ENCODE measurements at regions not wholly inside any gene's neighbourhood (a gene's known extent, or its start where the extent isn't known, plus 50 kb on each side); places are given as distances from the start of the nearest gene placed in this dataset.

DNA sequence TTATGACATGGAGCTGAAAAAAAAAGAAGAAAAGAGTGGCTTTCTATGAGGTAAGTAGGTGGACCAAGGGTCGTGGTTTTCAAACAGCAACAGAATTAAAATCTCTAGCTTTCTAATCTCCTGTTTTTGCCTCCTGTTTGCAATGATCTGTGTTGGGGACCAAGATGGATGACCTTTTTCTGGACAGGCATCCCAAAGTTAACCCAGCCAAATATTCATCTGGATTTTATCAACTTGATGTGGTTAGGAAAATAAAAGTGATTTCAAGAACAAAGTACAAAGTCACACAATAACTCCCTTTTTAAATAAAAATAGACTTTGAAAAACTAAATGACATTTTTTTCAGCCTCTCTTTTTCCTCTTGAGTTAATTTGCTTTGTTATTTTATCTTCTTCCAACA lies 282.1 kb upstream of the PRDM1 start:
- no TSS peak for BruUV-seq (replicated peaks)
- no peaks in the 10 kb centered on the region for H3K79me2 ChIP-seq (ENCODE audit: insufficient read depth, low read length)
- 8% methylated on average over 1 of the region's 1 CpG for WGBS (ENCODE audit: low lambda C conversion rate)

More for the DNA sequence above, 282.1 kb upstream of the PRDM1 start:
- FAIRE-seq (no peak), DNase-seq (ENCODE audit: low spot score) (no peak), ATAC-seq (no peak)
- Histone ChIP-seq H3K27me3 (ENCODE audit: control insufficient read depth in 1 of 2, insufficient read depth in 2 of 2, low read length in 2 of 2) (no peaks in the 10 kb centered on the region), H3K27ac (ENCODE audit: extremely low read length, insufficient read depth, low read length) (no peak overlapping the region), H3K9ac (ENCODE audit: insufficient read depth, low read depth, low read length) (no peak overlapping the region), H4K20me1 (ENCODE audit: insufficient read depth, low read length) (no peaks in the 10 kb centered on the region), H3K36me3 (replicated peaks in 1 of 2; ENCODE audit: control insufficient read depth in 1 of 2, insufficient read depth in 2 of 2, low read length in 2 of 2) (no peaks in the 10 kb centered on the region), H3K4me1 (ENCODE audit: insufficient read depth, low read length) (no peaks in the 10 kb centered on the region), H3K9me3 (ENCODE audit: low read length) (no peaks in the 10 kb centered on the region), H3K4me3 (replicated peaks in 1 of 3; ENCODE audit: insufficient read depth in 1 of 3, low read depth in 2 of 3, low read length in 3 of 3) (no peak overlapping the region), H2AFZ (ENCODE audit: low read length) (no peak overlapping the region), H3K4me2 (ENCODE audit: low read depth, low read length) (no peak overlapping the region)
- CTCF ChIA-PET (ENCODE audit: low intra/inter-chr PET ratio, low total read pairs) = no interaction called here
- no peak for TF ChIP-seq GFI1 (CRISPR knock-in tag; IDR thresholded peaks at IDR 0.05; ENCODE audit: borderline replicate concordance)
- no peak for TF ChIP-seq TOPORS (CRISPR knock-in tag; IDR thresholded peaks at IDR 0.05)
- TF ChIP-seq, protein P1, sequence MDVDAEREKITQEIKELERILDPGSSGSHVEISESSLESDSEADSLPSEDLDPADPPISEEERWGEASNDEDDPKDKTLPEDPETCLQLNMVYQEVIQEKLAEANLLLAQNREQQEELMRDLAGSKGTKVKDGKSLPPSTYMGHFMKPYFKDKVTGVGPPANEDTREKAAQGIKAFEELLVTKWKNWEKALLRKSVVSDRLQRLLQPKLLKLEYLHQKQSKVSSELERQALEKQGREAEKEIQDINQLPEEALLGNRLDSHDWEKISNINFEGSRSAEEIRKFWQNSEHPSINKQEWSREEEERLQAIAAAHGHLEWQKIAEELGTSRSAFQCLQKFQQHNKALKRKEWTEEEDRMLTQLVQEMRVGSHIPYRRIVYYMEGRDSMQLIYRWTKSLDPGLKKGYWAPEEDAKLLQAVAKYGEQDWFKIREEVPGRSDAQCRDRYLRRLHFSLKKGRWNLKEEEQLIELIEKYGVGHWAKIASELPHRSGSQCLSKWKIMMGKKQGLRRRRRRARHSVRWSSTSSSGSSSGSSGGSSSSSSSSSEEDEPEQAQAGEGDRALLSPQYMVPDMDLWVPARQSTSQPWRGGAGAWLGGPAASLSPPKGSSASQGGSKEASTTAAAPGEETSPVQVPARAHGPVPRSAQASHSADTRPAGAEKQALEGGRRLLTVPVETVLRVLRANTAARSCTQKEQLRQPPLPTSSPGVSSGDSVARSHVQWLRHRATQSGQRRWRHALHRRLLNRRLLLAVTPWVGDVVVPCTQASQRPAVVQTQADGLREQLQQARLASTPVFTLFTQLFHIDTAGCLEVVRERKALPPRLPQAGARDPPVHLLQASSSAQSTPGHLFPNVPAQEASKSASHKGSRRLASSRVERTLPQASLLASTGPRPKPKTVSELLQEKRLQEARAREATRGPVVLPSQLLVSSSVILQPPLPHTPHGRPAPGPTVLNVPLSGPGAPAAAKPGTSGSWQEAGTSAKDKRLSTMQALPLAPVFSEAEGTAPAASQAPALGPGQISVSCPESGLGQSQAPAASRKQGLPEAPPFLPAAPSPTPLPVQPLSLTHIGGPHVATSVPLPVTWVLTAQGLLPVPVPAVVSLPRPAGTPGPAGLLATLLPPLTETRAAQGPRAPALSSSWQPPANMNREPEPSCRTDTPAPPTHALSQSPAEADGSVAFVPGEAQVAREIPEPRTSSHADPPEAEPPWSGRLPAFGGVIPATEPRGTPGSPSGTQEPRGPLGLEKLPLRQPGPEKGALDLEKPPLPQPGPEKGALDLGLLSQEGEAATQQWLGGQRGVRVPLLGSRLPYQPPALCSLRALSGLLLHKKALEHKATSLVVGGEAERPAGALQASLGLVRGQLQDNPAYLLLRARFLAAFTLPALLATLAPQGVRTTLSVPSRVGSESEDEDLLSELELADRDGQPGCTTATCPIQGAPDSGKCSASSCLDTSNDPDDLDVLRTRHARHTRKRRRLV (CRISPR knock-in tag; IDR thresholded peaks at IDR 0.05) = no peak
- no peak for TF ChIP-seq MEF2D (CRISPR knock-in tag; IDR thresholded peaks at IDR 0.05)
- TF ChIP-seq, protein P2, sequence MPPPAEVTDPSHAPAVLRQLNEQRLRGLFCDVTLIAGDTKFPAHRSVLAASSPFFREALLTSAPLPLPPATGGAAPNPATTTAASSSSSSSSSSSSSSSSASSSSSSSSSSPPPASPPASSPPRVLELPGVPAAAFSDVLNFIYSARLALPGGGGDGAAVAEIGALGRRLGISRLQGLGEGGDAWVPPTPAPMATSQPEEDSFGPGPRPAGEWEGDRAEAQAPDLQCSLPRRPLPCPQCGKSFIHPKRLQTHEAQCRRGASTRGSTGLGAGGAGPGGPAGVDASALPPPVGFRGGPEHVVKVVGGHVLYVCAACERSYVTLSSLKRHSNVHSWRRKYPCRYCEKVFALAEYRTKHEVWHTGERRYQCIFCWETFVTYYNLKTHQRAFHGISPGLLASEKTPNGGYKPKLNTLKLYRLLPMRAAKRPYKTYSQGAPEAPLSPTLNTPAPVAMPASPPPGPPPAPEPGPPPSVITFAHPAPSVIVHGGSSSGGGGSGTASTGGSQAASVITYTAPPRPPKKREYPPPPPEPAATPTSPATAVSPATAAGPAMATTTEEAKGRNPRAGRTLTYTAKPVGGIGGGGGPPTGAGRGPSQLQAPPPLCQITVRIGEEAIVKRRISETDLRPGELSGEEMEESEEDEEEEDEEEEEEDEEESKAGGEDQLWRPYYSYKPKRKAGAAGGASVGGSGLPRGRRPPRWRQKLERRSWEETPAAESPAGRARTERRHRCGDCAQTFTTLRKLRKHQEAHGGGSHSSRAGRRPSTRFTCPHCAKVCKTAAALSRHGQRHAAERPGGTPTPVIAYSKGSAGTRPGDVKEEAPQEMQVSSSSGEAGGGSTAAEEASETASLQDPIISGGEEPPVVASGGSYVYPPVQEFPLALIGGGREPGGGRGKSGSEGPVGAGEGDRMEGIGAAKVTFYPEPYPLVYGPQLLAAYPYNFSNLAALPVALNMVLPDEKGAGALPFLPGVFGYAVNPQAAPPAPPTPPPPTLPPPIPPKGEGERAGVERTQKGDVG (CRISPR knock-in tag; IDR thresholded peaks at IDR 0.05; ENCODE audit: borderline replicate concordance) = no peak
- no peak for TF ChIP-seq ZNF292 (CRISPR knock-in tag; IDR thresholded peaks at IDR 0.05; ENCODE audit: borderline replicate concordance, low read depth)
- TF ChIP-seq IRX3 (CRISPR knock-in tag; IDR thresholded peaks at IDR 0.05; ENCODE audit: borderline replicate concordance, low read depth) = no peak
- TF ChIP-seq STAT5B (CRISPR knock-in tag; IDR thresholded peaks at IDR 0.05) = no peak
- no peak for TF ChIP-seq SETDB1 (CRISPR knock-in tag; IDR thresholded peaks at IDR 0.05; ENCODE audit: borderline replicate concordance)
- no peak for TF ChIP-seq ZNF564 (CRISPR knock-in tag; IDR thresholded peaks at IDR 0.05)
- TF ChIP-seq HMG20A (CRISPR knock-in tag; IDR thresholded peaks at IDR 0.05; ENCODE audit: borderline replicate concordance) = no peak
- no peak for TF ChIP-seq ZNF343 (CRISPR knock-in tag; IDR thresholded peaks at IDR 0.05)
- TF ChIP-seq RXRB (CRISPR knock-in tag; IDR thresholded peaks at IDR 0.05; ENCODE audit: borderline replicate concordance) = no peak
- TF ChIP-seq ZNF335 (CRISPR knock-in tag; IDR thresholded peaks at IDR 0.05) = no peak
- no peak for TF ChIP-seq TRIM22 (IDR thresholded peaks at IDR 0.05)
- no peak for TF ChIP-seq NFATC3 (CRISPR knock-in tag; IDR thresholded peaks at IDR 0.05)
- POLR2A ChIA-PET = no interaction called here
- in situ Hi-C loops (cut with HindIII; ENCODE audit: extremely low pct_ligation_motif_present, low pct_unique_long_range_greater_than_20kb) = no loop called here
- intact Hi-C loops (cut with micrococcal nuclease; ENCODE audit: unreplicated experiment) = no loop called here
